ENCODE measurements at regions not wholly inside any gene's neighbourhood (a gene's known extent, or its start where the extent isn't known, plus 50 kb on each side); places are given as distances from the start of the nearest gene placed in this dataset.

DNA sequence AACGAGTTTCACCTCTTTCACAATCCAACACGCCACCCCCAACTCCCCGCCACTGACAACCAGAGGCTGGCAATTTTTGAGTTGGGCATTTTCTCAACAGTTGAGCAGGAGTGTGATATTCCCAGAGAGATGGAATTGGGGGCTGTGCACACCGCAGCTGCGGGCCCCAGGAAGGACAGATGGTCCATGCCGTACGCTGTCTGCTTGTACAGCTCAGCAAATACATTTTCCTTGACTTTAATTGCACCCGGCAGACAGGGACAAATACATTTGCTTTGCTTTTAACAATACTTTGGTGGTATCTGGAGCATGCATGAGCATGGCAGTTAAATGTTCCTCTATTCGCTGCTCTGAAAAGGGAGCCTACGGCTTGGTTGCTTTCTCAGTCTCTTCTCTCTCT is 354.2 kb upstream of the DPP6 start:
- TF ChIP-seq EZH2 (IDR thresholded peaks at IDR 0.05; ENCODE audit: insufficient read depth, poor library complexity, severe bottlenecking): no peak
- no peak for TF ChIP-seq EZH2phosphoT487 (IDR thresholded peaks at IDR 0.05; ENCODE audit: insufficient read depth, low read depth)
